Smooth muscle cell (in vitro differentiated cells): ENCODE measurements at regions not wholly inside any gene's neighbourhood (a gene's known extent, or its start where the extent isn't known, plus 50 kb on each side); places are given as distances from the start of the nearest gene placed in this dataset.

Source experiments
- DNase-seq: peaks from one replicate; lab custom pipeline; 2025; ENCODE audit not compliant: unreplicated experiment; lab: John Stamatoyannopoulos, UW
- H2AFZ ChIP-seq: fragments of 200-600 bp; sonication (generic); 2 replicates; pipeline ENCODE4 v1.6.0; 2016; ENCODE audit warnings: antibody characterized with exemption, low read depth, mild to moderate bottlenecking
- H3F3A ChIP-seq: fragments of 200-600 bp; sonication (generic); 2 replicates; pipeline ENCODE4 v1.6.0; 2017; ENCODE audit warnings: antibody characterized with exemption, low read depth
- H3K27ac ChIP-seq: fragments of 200-600 bp; sonication (generic); 2 replicates; pipeline ENCODE4 v1.5.1; 2016; ENCODE audit warnings: low read depth, mild to moderate bottlenecking
- H3K27me3 ChIP-seq: fragments of 200-600 bp; sonication (generic); 2 replicates; pipeline ENCODE4 v1.6.1; 2016; ENCODE audit warnings: low read depth, mild to moderate bottlenecking
- H3K36me3 ChIP-seq: fragments of 200-600 bp; sonication (generic); 2 replicates; pipeline ENCODE4 v1.5.1; 2016; ENCODE audit warnings: low read depth
- H3K4me1 ChIP-seq: fragments of 200-600 bp; sonication (generic); 2 replicates; pipeline ENCODE4 v1.5.1; 2016; ENCODE audit warnings: low read depth
- H3K4me2 ChIP-seq: fragments of 200-600 bp; sonication (generic); 2 replicates; pipeline ENCODE4 v1.6.0; 2016; ENCODE audit warnings: mild to moderate bottlenecking
- H3K4me3 ChIP-seq: fragments of 200-600 bp; sonication (generic); 2 replicates; pipeline ENCODE4 v1.5.1; 2016; ENCODE audit warnings: mild to moderate bottlenecking
- H3K79me2 ChIP-seq: fragments of 200-600 bp; sonication (generic); 2 replicates; pipeline ENCODE4 v1.6.0; 2016; ENCODE audit warnings: low read depth, mild to moderate bottlenecking
- H3K9ac ChIP-seq: fragments of 200-600 bp; sonication (generic); 2 replicates; pipeline ENCODE4 v1.6.0; 2016; ENCODE audit warnings: low read depth
- H3K9me3 ChIP-seq: fragments of 200-600 bp; sonication (generic); replicated peaks from 2 replicates; pipeline ENCODE4 v1.5.1; 2016; ENCODE audit warnings: low read depth
- H4K20me1 ChIP-seq: fragments of 200-600 bp; sonication (generic); 2 replicates; pipeline ENCODE4 v1.6.0; 2016; ENCODE audit warnings: low read depth
- WGBS: methylation state at CpG from one replicate; pipeline ENCODE4 v1.1.7; 2016; ENCODE audit warnings: low lambda C conversion rate; 5-methylcytosine and 5-hydroxymethylcytosine counted together
- TF ChIP-seq, protein P1 (sequence below): fragments of 200-600 bp; sonication (generic); IDR thresholded peaks from 2 replicates; pipeline ENCODE4 v1.5.1; 2017; ENCODE audit warnings: borderline replicate concordance, mild to moderate bottlenecking, antibody characterized with exemption; ENCODE audit not compliant: insufficient read depth, poor library complexity, severe bottlenecking

DNA sequence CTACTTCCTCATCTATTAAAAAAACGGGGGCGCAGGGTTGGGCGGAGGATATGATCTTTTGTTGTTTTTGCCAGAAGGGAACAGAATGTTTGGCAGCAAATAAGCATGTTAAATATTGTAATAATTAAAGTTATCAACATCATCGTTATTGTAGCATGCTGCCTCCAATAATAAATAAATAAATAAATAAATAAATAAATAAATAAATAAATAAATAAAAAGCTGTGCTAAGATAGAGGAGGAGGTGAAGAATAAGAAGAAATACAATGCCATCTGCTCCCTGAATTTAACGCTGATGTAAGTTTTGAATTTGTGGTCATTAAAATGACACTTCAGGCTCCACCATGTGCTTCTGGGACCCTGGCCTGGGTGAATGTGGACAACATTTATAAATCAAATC is 508.0 kb upstream of the TNC start:
- 95% methylated on average over 5 of the region's 5 CpGs for WGBS
- Histone ChIP-seq H3K79me2 (no peaks in the 10 kb centered on the region), H3K4me2 (no peak overlapping the region), H3K4me3 (no peak overlapping the region), H3K27me3 (no peaks in the 10 kb centered on the region), H3F3A (no peaks in the 10 kb centered on the region), H4K20me1 (no peaks in the 10 kb centered on the region), H3K4me1 (peaks cover 30% of the 10 kb centered on the region), H3K9ac (no peak overlapping the region), H3K27ac (no peak overlapping the region), H3K9me3 (peaks cover 3% of the 10 kb centered on the region), H3K36me3 (no peaks in the 10 kb centered on the region), H2AFZ (no peak overlapping the region)
- TF ChIP-seq, protein P1, sequence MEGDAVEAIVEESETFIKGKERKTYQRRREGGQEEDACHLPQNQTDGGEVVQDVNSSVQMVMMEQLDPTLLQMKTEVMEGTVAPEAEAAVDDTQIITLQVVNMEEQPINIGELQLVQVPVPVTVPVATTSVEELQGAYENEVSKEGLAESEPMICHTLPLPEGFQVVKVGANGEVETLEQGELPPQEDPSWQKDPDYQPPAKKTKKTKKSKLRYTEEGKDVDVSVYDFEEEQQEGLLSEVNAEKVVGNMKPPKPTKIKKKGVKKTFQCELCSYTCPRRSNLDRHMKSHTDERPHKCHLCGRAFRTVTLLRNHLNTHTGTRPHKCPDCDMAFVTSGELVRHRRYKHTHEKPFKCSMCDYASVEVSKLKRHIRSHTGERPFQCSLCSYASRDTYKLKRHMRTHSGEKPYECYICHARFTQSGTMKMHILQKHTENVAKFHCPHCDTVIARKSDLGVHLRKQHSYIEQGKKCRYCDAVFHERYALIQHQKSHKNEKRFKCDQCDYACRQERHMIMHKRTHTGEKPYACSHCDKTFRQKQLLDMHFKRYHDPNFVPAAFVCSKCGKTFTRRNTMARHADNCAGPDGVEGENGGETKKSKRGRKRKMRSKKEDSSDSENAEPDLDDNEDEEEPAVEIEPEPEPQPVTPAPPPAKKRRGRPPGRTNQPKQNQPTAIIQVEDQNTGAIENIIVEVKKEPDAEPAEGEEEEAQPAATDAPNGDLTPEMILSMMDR = no peak
- no peak for DNase-seq

DNA sequence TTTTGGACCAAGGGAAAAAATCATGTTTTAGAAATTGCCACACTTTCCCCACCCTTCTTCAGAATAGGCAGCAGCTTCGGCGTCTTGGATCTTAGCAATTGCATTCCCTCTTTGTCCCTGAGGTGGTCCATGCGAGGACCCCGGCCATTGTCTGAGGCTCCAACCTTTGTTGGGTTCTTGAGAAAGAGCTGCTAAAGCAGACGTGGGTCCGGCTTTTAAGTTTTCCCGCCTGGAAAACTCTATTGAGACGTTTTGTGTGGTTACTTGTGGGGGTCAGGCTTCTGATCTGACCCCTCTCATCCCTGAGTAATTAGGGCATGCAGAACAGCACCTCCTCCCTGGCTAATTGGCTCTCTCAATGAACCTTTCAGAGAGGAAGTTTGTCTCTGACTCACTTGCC is 509.6 kb upstream of the TNC start:
- no peaks in the 10 kb centered on the region for H3K79me2 ChIP-seq
- H3F3A ChIP-seq = peaks cover 3% of the 10 kb centered on the region
- TF ChIP-seq, protein P1 = no peak
- H2AFZ ChIP-seq = no peak overlapping the region
- WGBS = 87% methylated on average over 8 of the region's 8 CpGs
- H3K9me3 ChIP-seq = peaks cover under 1% of the 10 kb centered on the region
- H3K27me3 ChIP-seq = no peaks in the 10 kb centered on the region
- H3K4me3 ChIP-seq = no peak overlapping the region
- H4K20me1 ChIP-seq = no peaks in the 10 kb centered on the region
- no peak overlapping the region for H3K9ac ChIP-seq
- H3K27ac ChIP-seq = no peak overlapping the region
- peaks cover 30% of the 10 kb centered on the region for H3K4me1 ChIP-seq
- H3K4me2 ChIP-seq = no peak overlapping the region
- no peaks in the 10 kb centered on the region for H3K36me3 ChIP-seq
- no peak for DNase-seq

DNA sequence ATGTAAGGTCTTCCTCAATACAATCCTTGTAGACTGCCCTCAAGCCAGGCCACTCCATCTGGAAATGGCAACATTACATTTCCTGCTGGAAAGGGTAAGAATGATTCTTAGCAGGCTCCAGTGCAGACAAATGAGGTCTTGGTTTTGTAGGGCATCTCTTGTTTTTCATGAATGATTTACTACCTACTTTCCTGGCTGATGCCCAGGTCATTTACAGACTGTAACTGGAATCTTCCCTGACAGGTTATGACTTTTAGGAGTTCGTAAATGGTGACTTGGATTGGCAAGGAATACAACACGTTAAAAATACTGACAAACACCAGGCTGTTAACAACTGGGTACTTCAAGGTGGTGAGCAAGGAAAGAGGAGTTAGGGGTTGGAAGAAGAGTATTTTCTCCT is 510.5 kb upstream of the TNC start:
- DNase-seq = no peak
- H4K20me1 ChIP-seq = no peaks in the 10 kb centered on the region
- H3K27me3 ChIP-seq = no peaks in the 10 kb centered on the region
- H3K36me3 ChIP-seq = no peaks in the 10 kb centered on the region
- no peak overlapping the region for H3K4me3 ChIP-seq
- H3K9me3 ChIP-seq = no peaks in the 10 kb centered on the region
- no peak overlapping the region for H2AFZ ChIP-seq
- H3K4me2 ChIP-seq = no peak overlapping the region
- no peak overlapping the region for H3K27ac ChIP-seq
- peaks cover 4% of the 10 kb centered on the region for H3F3A ChIP-seq
- peaks cover 30% of the 10 kb centered on the region for H3K4me1 ChIP-seq
- 67% methylated on average over 2 of the region's 2 CpGs for WGBS
- H3K79me2 ChIP-seq = no peaks in the 10 kb centered on the region
- TF ChIP-seq, protein P1 = no peak
- H3K9ac ChIP-seq = no peak overlapping the region
